Hepatocyte (in vitro differentiated cells): ENCODE measurements at regions not wholly inside any gene's neighbourhood (a gene's known extent, or its start where the extent isn't known, plus 50 kb on each side); places are given as distances from the start of the nearest gene placed in this dataset.

ENCODE experiments used
- EZH2phosphoT487 ChIP-seq: fragments of 200-600 bp; sonication (generic); IDR thresholded peaks from one replicate; pipeline ENCODE4 v1.6.1; 2018; ENCODE audit warnings: antibody characterized with exemption, mild to moderate bottlenecking, low read depth, moderate library complexity; ENCODE audit not compliant: unreplicated experiment, severe bottlenecking
- TF ChIP-seq, protein P1 (sequence below): fragments of 200-600 bp; sonication (generic); IDR thresholded peaks from 2 replicates; pipeline ENCODE4 v1.5.1; 2016; ENCODE audit warnings: antibody characterized with exemption, mild to moderate bottlenecking; ENCODE audit not compliant: poor library complexity

- TF ChIP-seq, protein P1, sequence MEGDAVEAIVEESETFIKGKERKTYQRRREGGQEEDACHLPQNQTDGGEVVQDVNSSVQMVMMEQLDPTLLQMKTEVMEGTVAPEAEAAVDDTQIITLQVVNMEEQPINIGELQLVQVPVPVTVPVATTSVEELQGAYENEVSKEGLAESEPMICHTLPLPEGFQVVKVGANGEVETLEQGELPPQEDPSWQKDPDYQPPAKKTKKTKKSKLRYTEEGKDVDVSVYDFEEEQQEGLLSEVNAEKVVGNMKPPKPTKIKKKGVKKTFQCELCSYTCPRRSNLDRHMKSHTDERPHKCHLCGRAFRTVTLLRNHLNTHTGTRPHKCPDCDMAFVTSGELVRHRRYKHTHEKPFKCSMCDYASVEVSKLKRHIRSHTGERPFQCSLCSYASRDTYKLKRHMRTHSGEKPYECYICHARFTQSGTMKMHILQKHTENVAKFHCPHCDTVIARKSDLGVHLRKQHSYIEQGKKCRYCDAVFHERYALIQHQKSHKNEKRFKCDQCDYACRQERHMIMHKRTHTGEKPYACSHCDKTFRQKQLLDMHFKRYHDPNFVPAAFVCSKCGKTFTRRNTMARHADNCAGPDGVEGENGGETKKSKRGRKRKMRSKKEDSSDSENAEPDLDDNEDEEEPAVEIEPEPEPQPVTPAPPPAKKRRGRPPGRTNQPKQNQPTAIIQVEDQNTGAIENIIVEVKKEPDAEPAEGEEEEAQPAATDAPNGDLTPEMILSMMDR: no peak
- TF ChIP-seq EZH2phosphoT487: no peak
Measured at GRCh38 chr15:24067733-24068501, 380.8 kb upstream of the NDN start.
